ENCODE measurements at regions not wholly inside any gene's neighbourhood (a gene's known extent, or its start where the extent isn't known, plus 50 kb on each side); places are given as distances from the start of the nearest gene placed in this dataset.
A peak's percentile ranks its signal among the peaks of the same experiment; 100 is the strongest.

GRCh38 chr5:172568308-172568910 is 72.7 kb upstream of the NEURL1B start:
- H3K36me3 ChIP-seq: no peaks in the 10 kb centered on the region
- no peak for TF ChIP-seq CTCF (IDR thresholded peaks at IDR 0.05)
- peak; percentile 51 for DNase-seq
- H3K9me3 ChIP-seq: no peaks in the 10 kb centered on the region
- no peaks in the 10 kb centered on the region for H3K27me3 ChIP-seq
- H3K9ac ChIP-seq (ENCODE audit: low read depth in 2 of 2, low read length in 2 of 2): no peak overlapping the region
- H3K27ac ChIP-seq: peak overlapping the region; percentile 41
- intact Hi-C loops (cut with DNase I): loop anchor here (10.0 kb wide), 1 partner anchor 126 kb away; no protein-coding TSS in a partner anchor
- no peaks in the 10 kb centered on the region for H3K4me1 ChIP-seq
- no peak overlapping the region for H3K4me3 ChIP-seq

GRCh38 chr5:172567843-172568242 is 73.2 kb upstream of the NEURL1B start:
- no peaks in the 10 kb centered on the region for H3K9me3 ChIP-seq
- no peaks in the 10 kb centered on the region for H3K36me3 ChIP-seq
- DNase-seq: no peak
- H3K4me1 ChIP-seq: no peaks in the 10 kb centered on the region
- peak overlapping the region; percentile 41 for H3K27ac ChIP-seq
- TF ChIP-seq CTCF (IDR thresholded peaks at IDR 0.05): no peak
- H3K4me3 ChIP-seq: no peak overlapping the region
- intact Hi-C loops (cut with DNase I): loop anchor here (10.0 kb wide), 1 partner anchor 127 kb away; no protein-coding TSS in a partner anchor
- no peaks in the 10 kb centered on the region for H3K27me3 ChIP-seq
- no peak overlapping the region for H3K9ac ChIP-seq (ENCODE audit: low read depth in 2 of 2, low read length in 2 of 2)

- DNase-seq: no peak
- Histone ChIP-seq H3K4me1 (no peaks in the 10 kb centered on the region), H3K36me3 (no peaks in the 10 kb centered on the region), H3K9me3 (no peaks in the 10 kb centered on the region), H3K4me3 (no peak overlapping the region), H3K27me3 (no peaks in the 10 kb centered on the region), H3K27ac (no peak overlapping the region), H3K9ac (ENCODE audit: low read depth in 2 of 2, low read length in 2 of 2) (no peak overlapping the region)
- no peak for TF ChIP-seq CTCF (IDR thresholded peaks at IDR 0.05)
- intact Hi-C loops (cut with DNase I): loop anchor here (10.0 kb wide), 1 partner anchor 128 kb away; no protein-coding TSS in a partner anchor
Measured at GRCh38 chr5:172567294-172567693, 73.8 kb upstream of the NEURL1B start.

GRCh38 chr5:172565931-172566665 is 75.0 kb upstream of the NEURL1B start:
- Histone ChIP-seq H3K27me3 (no peaks in the 10 kb centered on the region), H3K9ac (ENCODE audit: low read depth in 2 of 2, low read length in 2 of 2) (no peak overlapping the region), H3K9me3 (no peaks in the 10 kb centered on the region), H3K4me3 (no peak overlapping the region), H3K27ac (no peak overlapping the region), H3K36me3 (no peaks in the 10 kb centered on the region), H3K4me1 (no peaks in the 10 kb centered on the region)
- DNase-seq: no peak
- TF ChIP-seq CTCF (IDR thresholded peaks at IDR 0.05): no peak
- intact Hi-C loops (cut with DNase I): loop anchor here (10.0 kb wide), 1 partner anchor 129 kb away; no protein-coding TSS in a partner anchor

GRCh38 chr5:172565455-172565854 is 75.6 kb upstream of the NEURL1B start:
- Histone ChIP-seq H3K36me3 (no peaks in the 10 kb centered on the region), H3K27ac (no peak overlapping the region), H3K9ac (ENCODE audit: low read depth in 2 of 2, low read length in 2 of 2) (no peak overlapping the region), H3K9me3 (no peaks in the 10 kb centered on the region), H3K4me3 (no peak overlapping the region), H3K4me1 (no peaks in the 10 kb centered on the region), H3K27me3 (no peaks in the 10 kb centered on the region)
- DNase-seq: no peak
- TF ChIP-seq CTCF (IDR thresholded peaks at IDR 0.05): no peak
- intact Hi-C loops (cut with DNase I): loop anchor here (10.0 kb wide), 1 partner anchor 129 kb away; no protein-coding TSS in a partner anchor
